K562 (cell line): ENCODE measurements at regions not wholly inside any gene's neighbourhood (a gene's known extent, or its start where the extent isn't known, plus 50 kb on each side); places are given as distances from the start of the nearest gene placed in this dataset.

Experiments used
- ATAC-seq: fragments of 200-7000 bp; cut with Tn5 transposase; 3 replicates; pipeline ENCODE4 v1.9.1; 2020; ENCODE audit warnings: moderate library complexity
- BruUV-seq: library from RNA; stranded (reverse); fragments of 400-500 nt; replicated peaks from 2 replicates; lab custom pipeline; 2021; lab: Mats Ljungman, UMichigan
- CTCF ChIA-PET: fragments of 300-600 bp; formaldehyde crosslinking; extraction: SDS; loops from one replicate; lab custom pipeline; 2021; ENCODE audit warnings: low intra/inter-chr PET ratio; lab: Yijun Ruan, JAX
- POLR2A ChIA-PET: fragments of 300-600, 350-650 bp; sonication (Branson Sonifier 250); formaldehyde crosslinking; extraction: SDS; loops from one replicate; lab custom pipeline; 2021; ENCODE audit warnings: antibody characterized with exemption, inconsistent platforms; lab: Yijun Ruan, JAX
- DNase-seq, 4 experiments: peaks; one replicate each; pipeline versions ENCODE4 v3.0.0 to v3.0.0-alpha.2; 2011 to 2018; ENCODE audit warnings: low spot score in 3 of 4, mixed read lengths in 3 of 4; ENCODE audit errors: extremely low read depth in 1 of 4
- FAIRE-seq: peaks from 2 replicates; lab custom pipeline; 2011; peaks lifted over from hg19 to GRCh38; lab: Jason Lieb, UNC
- H2AFZ ChIP-seq: 2 replicates; pipeline ENCODE4 v1.6.0; 2011; ENCODE audit warnings: low read depth, low read length, control low read depth, inconsistent platforms
- H3K27ac ChIP-seq: fragments of 200-600 bp; 3 replicates; pipeline ENCODE4 v1.8.0; 2011; ENCODE audit warnings: low read depth, mild to moderate bottlenecking, control low read depth, inconsistent platforms, low read length, moderate library complexity, mixed read lengths; ENCODE audit errors: extremely low read depth
- H3K27me3 ChIP-seq, 2 experiments: fragments of 300-600 bp in 1 of 2; 2 replicates in 1 of 2; 3 replicates in 1 of 2; pipeline versions ENCODE4 v1.6.0 to v1.8.0; 2011; ENCODE audit warnings: inconsistent platforms in 2 of 2, low read length in 2 of 2, mild to moderate bottlenecking in 1 of 2, mixed read lengths in 1 of 2, moderate library complexity in 1 of 2; ENCODE audit not compliant: control insufficient read depth in 2 of 2, insufficient read depth in 2 of 2
- H3K36me3 ChIP-seq: fragments of 300-600 bp; 3 replicates; pipeline ENCODE4 v1.8.0; 2011; ENCODE audit warnings: mild to moderate bottlenecking, low read length, inconsistent platforms; ENCODE audit not compliant: control insufficient read depth, insufficient read depth
- H3K4me1 ChIP-seq, 2 experiments: fragments of 200-600 bp in 1 of 2; replicated peaks in 1 of 2; 2 replicates in 1 of 2; 3 replicates in 1 of 2; pipeline versions ENCODE4 v1.5.1 to v1.8.0; 2011; ENCODE audit warnings: inconsistent platforms in 2 of 2, low read length in 2 of 2, mild to moderate bottlenecking in 1 of 2, mixed read lengths in 1 of 2, moderate library complexity in 1 of 2; ENCODE audit not compliant: control insufficient read depth in 2 of 2, insufficient read depth in 2 of 2
- H3K4me2 ChIP-seq: 2 replicates; pipeline ENCODE4 v1.6.1; 2011; ENCODE audit warnings: low read length, control low read depth, inconsistent platforms, mixed read lengths; ENCODE audit not compliant: insufficient read depth
- H3K4me3 ChIP-seq: fragments of 200-600 bp; sonication (generic), shearing (Covaris generic); 2 replicates; pipeline ENCODE4 v1.5.1; 2016; ENCODE audit warnings: control low read depth, inconsistent platforms
- H3K79me2 ChIP-seq: fragments of 200-600 bp; 3 replicates; pipeline ENCODE4 v1.8.0; 2011; ENCODE audit warnings: low read length, inconsistent platforms; ENCODE audit not compliant: control insufficient read depth, insufficient read depth
- H3K9ac ChIP-seq, 2 experiments: 2 replicates each; pipeline versions ENCODE4 v1.6.0 to v1.6.1; 2011; ENCODE audit warnings: low read depth in 2 of 2, low read length in 2 of 2, control low read depth in 1 of 2, inconsistent platforms in 1 of 2, mild to moderate bottlenecking in 1 of 2, mixed read lengths in 1 of 2; ENCODE audit not compliant: insufficient read depth in 1 of 2
- H3K9me1 ChIP-seq: one replicate; pipeline ENCODE4 v1.6.0; 2011; ENCODE audit warnings: inconsistent platforms, mild to moderate bottlenecking, low read length, moderate library complexity; ENCODE audit not compliant: control insufficient read depth, insufficient read depth
- H3K9me3 ChIP-seq: replicated peaks from 2 replicates; pipeline ENCODE4 v1.5.1; 2011; ENCODE audit warnings: low read depth, low read length, inconsistent platforms; ENCODE audit not compliant: control insufficient read depth, insufficient read depth
- H4K20me1 ChIP-seq: replicated peaks from 2 replicates; pipeline ENCODE4 v1.6.1; 2011; ENCODE audit warnings: low read length, inconsistent platforms, mixed read lengths; ENCODE audit not compliant: control insufficient read depth, insufficient read depth
- HDAC2 ChIP-seq: fragments of 450-650 bp; IDR thresholded peaks from 2 replicates; pipeline ENCODE4 v1.6.1; 2016; ENCODE audit warnings: mild to moderate bottlenecking
- HNRNPL ChIP-seq: fragments of 200-400 bp; formaldehyde crosslinking; IDR thresholded peaks from 2 replicates; pipeline ENCODE4 v1.6.1; 2017; ENCODE audit warnings: low read depth, mild to moderate bottlenecking, low read length
- POLR3G ChIP-seq: IDR thresholded peaks from 2 replicates; pipeline ENCODE4 v1.6.1; 2011; ENCODE audit not compliant: insufficient read length, insufficient replicate concordance; ENCODE audit errors: extremely low read depth
- RAD21 ChIP-seq, 2 experiments: fragments of 250-450 bp in 1 of 2; fragments of 450-650 bp in 1 of 2; sonication (Bioruptor Pico) in 1 of 2; formaldehyde crosslinking in 1 of 2; IDR thresholded peaks in 1 of 2; conservative IDR thresholded peaks in 1 of 2; 2 replicates each; pipeline versions ENCODE4 v1.4.0 to v1.8.0; 2020 to 2022; ENCODE audit warnings: mild to moderate bottlenecking in 2 of 2, moderate library complexity in 1 of 2
- ZNF175 ChIP-seq: fragments of 200-800 bp; sonication (Bioruptor generic); IDR thresholded peaks from 2 replicates; pipeline ENCODE4 v1.6.1; 2016; ENCODE audit warnings: low read depth, mild to moderate bottlenecking, missing genetic modification characterization, missing compliant biosample characterization
- ZNF696 ChIP-seq: fragments of 250-450 bp; sonication (Bioruptor Pico); conservative IDR thresholded peaks from 2 replicates; pipeline ENCODE4 v1.4.0; 2020; ENCODE audit warnings: mild to moderate bottlenecking, moderate library complexity
- WGBS: fragments of 100-300 bp; shearing (Covaris generic); methylation state at CpG from one replicate; pipeline ENCODE4 v1.1.6; 2016; ENCODE audit warnings: low coverage, mixed read lengths; ENCODE audit not compliant: insufficient coverage; ENCODE audit errors: missing lambda C conversion rate; 5-methylcytosine and 5-hydroxymethylcytosine counted together
- in situ Hi-C: fragments of 300-500 bp; cut with MboI; formaldehyde crosslinking; loops from 4 replicates; pipeline ENCODE4 v1.15.0; 2018; ENCODE audit warnings: inconsistent platforms, mixed read lengths
- intact Hi-C: fragments of 100-400 bp; cut with micrococcal nuclease; formaldehyde crosslinking; loops from 2 replicates; pipeline ENCODE4 v1.14.2; 2022
- TF ChIP-seq, protein P1 (sequence below), 3 experiments: IDR thresholded peaks in 2 of 3; conservative IDR thresholded peaks in 1 of 3; 2 replicates each; pipeline ENCODE4 v1.5.1; 2011 to 2012; ENCODE audit warnings: low read length in 3 of 3, mild to moderate bottlenecking in 3 of 3, control low read depth in 2 of 3, improper control_type of control experiment in 1 of 3, inconsistent platforms in 1 of 3, low read depth in 1 of 3, mixed read lengths in 1 of 3, moderate library complexity in 1 of 3; ENCODE audit not compliant: insufficient read depth in 2 of 3

DNA sequence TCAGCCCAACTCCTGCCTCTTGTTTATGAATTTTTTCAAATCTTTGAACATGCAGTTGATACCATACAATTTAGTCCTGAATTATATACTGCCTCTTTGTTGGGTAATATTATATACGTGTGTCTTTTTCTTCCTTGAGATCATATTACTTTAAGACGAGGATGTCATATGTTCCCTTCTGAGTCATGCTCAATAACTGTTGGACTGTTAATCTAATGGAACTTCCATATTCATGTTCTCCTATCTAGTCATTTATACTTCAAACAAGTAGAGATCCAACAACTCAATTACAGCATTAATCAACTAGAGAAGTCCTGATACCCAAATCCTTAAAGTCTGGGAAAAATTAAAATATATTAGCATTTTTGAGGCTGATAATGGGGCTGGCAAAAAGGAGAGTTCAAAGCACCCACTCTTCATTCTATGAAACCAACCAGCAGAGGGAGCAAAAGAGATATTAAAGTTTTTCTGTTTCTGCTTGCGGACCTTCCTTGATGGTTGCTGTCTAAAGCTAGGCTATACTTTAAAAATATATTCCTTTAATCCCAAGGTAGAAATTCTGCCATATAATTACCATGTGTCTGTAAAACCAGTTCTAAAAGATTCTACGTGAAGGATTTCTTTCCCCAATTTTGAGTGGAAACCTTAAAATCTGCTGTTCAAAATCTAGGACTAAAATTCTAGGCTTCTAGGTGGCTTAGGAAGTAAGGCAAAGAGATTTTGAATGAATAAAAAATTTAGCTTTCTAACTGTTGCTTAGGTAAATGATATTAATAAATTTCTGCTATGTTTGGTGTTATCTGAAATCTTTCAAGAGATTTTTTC, 498.9 kb downstream of the BCKDHB start:
- no peak for ATAC-seq
- Histone ChIP-seq H2AFZ (no peak overlapping the region), H3K4me3 (no peak overlapping the region), H4K20me1 (no peaks in the 10 kb centered on the region), H3K4me1 (no peaks in the 10 kb centered on the region), H3K79me2 (no peaks in the 10 kb centered on the region), H3K9ac (no peak overlapping the region), H3K27me3 (no peaks in the 10 kb centered on the region)
- in situ Hi-C loops = no loop called here
- 0% methylated on average over 4 of the region's 4 CpGs for WGBS
- no peak for FAIRE-seq
- ChIA-PET CTCF (no interaction called here), POLR2A (interaction anchor here (0.7 kb wide), 1 partner anchor 882 kb away, joined by 3 read pairs; no protein-coding TSS in a partner anchor)
- DNase-seq = peak in 1 of 4 experiments; percentile 2
- no TSS peak for BruUV-seq
- no peak for TF ChIP-seq HNRNPL
- no peak for TF ChIP-seq HDAC2
- TF ChIP-seq ZNF696 (CRISPR knock-in tag) = no peak
- TF ChIP-seq POLR3G = no peak
- TF ChIP-seq, protein P1, sequence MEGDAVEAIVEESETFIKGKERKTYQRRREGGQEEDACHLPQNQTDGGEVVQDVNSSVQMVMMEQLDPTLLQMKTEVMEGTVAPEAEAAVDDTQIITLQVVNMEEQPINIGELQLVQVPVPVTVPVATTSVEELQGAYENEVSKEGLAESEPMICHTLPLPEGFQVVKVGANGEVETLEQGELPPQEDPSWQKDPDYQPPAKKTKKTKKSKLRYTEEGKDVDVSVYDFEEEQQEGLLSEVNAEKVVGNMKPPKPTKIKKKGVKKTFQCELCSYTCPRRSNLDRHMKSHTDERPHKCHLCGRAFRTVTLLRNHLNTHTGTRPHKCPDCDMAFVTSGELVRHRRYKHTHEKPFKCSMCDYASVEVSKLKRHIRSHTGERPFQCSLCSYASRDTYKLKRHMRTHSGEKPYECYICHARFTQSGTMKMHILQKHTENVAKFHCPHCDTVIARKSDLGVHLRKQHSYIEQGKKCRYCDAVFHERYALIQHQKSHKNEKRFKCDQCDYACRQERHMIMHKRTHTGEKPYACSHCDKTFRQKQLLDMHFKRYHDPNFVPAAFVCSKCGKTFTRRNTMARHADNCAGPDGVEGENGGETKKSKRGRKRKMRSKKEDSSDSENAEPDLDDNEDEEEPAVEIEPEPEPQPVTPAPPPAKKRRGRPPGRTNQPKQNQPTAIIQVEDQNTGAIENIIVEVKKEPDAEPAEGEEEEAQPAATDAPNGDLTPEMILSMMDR (IDR thresholded peaks at IDR 0.05 in 2 of 3, conservative IDR thresholded peaks at IDR 0.05 in 1 of 3; ENCODE audit: insufficient read depth in 2 of 3, low read depth in 1 of 3, low read length in 3 of 3) = peak in 1 of 3 experiments; percentile 21; a peak in 1 of 6 replicates
- TF ChIP-seq RAD21 (CRISPR knock-in tag; conservative IDR thresholded peaks at IDR 0.05 in 1 of 2, IDR thresholded peaks at IDR 0.05 in 1 of 2) = 0 out of 4 replicates have a peak, but pooled peaks have one; percentile 14 to 21
- no peak for TF ChIP-seq ZNF175 (CRISPR knock-in tag)
- TF ChIP-seq, all 486 proteins: peak for 2
- Histone ChIP-seq H3K9me3 (no peaks in the 10 kb centered on the region), H3K36me3 (no peaks in the 10 kb centered on the region), H3K9me1 (no peaks in the 10 kb centered on the region), H3K4me2 (no peak overlapping the region), H3K27ac (no peak overlapping the region)
- intact Hi-C loops = no loop called here
